GM23338 (cell line): ENCODE measurements at regions not wholly inside any gene's neighbourhood (a gene's known extent, or its start where the extent isn't known, plus 50 kb on each side); places are given as distances from the start of the nearest gene placed in this dataset.

Experiments used
- ATAC-seq: fragments of 200-7000 bp; cut with Tn5 transposase; 3 replicates; pipeline ENCODE4 v1.9.1; 2020
- DNase-seq: peaks from one replicate; pipeline ENCODE4 v3.0.0-alpha.2; 2015; ENCODE audit warnings: low spot score
- H2AFZ ChIP-seq: fragments of 200-600 bp; sonication (generic); 2 replicates; pipeline ENCODE4 v1.8.0; 2016; ENCODE audit warnings: antibody characterized with exemption, mild to moderate bottlenecking, moderate library complexity
- H3F3A ChIP-seq: fragments of 200-600 bp; sonication (generic); replicated peaks from 2 replicates; pipeline ENCODE4 v1.8.0; 2017; ENCODE audit warnings: antibody characterized with exemption, mixed run types, low read depth
- H3K27ac ChIP-seq: fragments of 200-600 bp; sonication (generic); 2 replicates; pipeline ENCODE4 v1.6.1; 2016; ENCODE audit warnings: low read depth
- H3K27me3 ChIP-seq: fragments of 200-600 bp; sonication (generic); 2 replicates; pipeline ENCODE4 v1.8.0; 2016; ENCODE audit warnings: mild to moderate bottlenecking, mixed run types, moderate library complexity; ENCODE audit not compliant: insufficient read depth
- H3K36me3 ChIP-seq: fragments of 200-600 bp; sonication (generic); 2 replicates; pipeline ENCODE4 v1.8.0; 2016; ENCODE audit warnings: mild to moderate bottlenecking; ENCODE audit not compliant: insufficient read depth
- H3K4me1 ChIP-seq: fragments of 200-600 bp; sonication (generic); 2 replicates; pipeline ENCODE4 v1.8.0; 2016; ENCODE audit warnings: mild to moderate bottlenecking, moderate library complexity; ENCODE audit not compliant: insufficient read depth
- H3K4me2 ChIP-seq: fragments of 200-600 bp; sonication (generic); 2 replicates; pipeline ENCODE4 v1.7.1; 2017; ENCODE audit warnings: mixed run types
- H3K4me3 ChIP-seq: fragments of 200-600 bp; sonication (generic); 2 replicates; pipeline ENCODE4 v1.6.1; 2016; ENCODE audit warnings: mixed run types
- H3K79me2 ChIP-seq: fragments of 200-600 bp; sonication (generic); replicated peaks from 2 replicates; pipeline ENCODE4 v1.8.0; 2017; ENCODE audit warnings: mild to moderate bottlenecking; ENCODE audit not compliant: insufficient read depth
- H3K9me2 ChIP-seq: fragments of 200-600 bp; sonication (generic); 2 replicates; pipeline ENCODE4 v1.8.0; 2017; ENCODE audit not compliant: insufficient read depth
- H4K20me1 ChIP-seq: fragments of 200-600 bp; sonication (generic); replicated peaks from 2 replicates; pipeline ENCODE4 v1.8.0; 2017; ENCODE audit warnings: mild to moderate bottlenecking; ENCODE audit not compliant: insufficient read depth
- H3K27ac Mint-ChIP-seq: 2 replicates; pipeline ENCODE4 v1.8.0; 2020; ENCODE audit warnings: inconsistent platforms, mild to moderate bottlenecking, moderate library complexity, mixed read lengths
- H3K27me3 Mint-ChIP-seq: 3 replicates; pipeline ENCODE4 v1.8.0; 2022; ENCODE audit warnings: low read depth, mild to moderate bottlenecking, moderate library complexity, mixed read lengths, inconsistent platforms; ENCODE audit not compliant: insufficient read depth, poor library complexity
- H3K36me3 Mint-ChIP-seq: 3 replicates; pipeline ENCODE4 v1.8.0; 2021; ENCODE audit warnings: low read depth, mild to moderate bottlenecking, inconsistent platforms, moderate library complexity, mixed read lengths
- H3K4me1 Mint-ChIP-seq: 3 replicates; pipeline ENCODE4 v1.8.0; 2020; ENCODE audit warnings: mild to moderate bottlenecking, inconsistent platforms, mixed read lengths
- H3K4me3 Mint-ChIP-seq: 3 replicates; pipeline ENCODE4 v1.8.0; 2021; ENCODE audit warnings: moderate library complexity, mild to moderate bottlenecking, inconsistent platforms, mixed read lengths
- H3K9me3 Mint-ChIP-seq: 3 replicates; pipeline ENCODE4 v1.8.0; 2020; ENCODE audit warnings: moderate library complexity, mild to moderate bottlenecking, inconsistent platforms, mixed read lengths
- CREB1 ChIP-seq: fragments of 250-450 bp; sonication (Bioruptor Pico); IDR thresholded peaks from 2 replicates; pipeline ENCODE4 v1.5.0; 2020; ENCODE audit warnings: low read depth, mild to moderate bottlenecking, moderate library complexity
- ETS1 ChIP-seq: IDR thresholded peaks from 2 replicates; pipeline ENCODE4 v1.6.1; 2016; ENCODE audit warnings: antibody characterized with exemption
- JUNB ChIP-seq: IDR thresholded peaks from one replicate; pipeline ENCODE4 v1.6.1; 2016; ENCODE audit warnings: antibody characterized with exemption; ENCODE audit not compliant: unreplicated experiment
- POLR2AphosphoS5 ChIP-seq: IDR thresholded peaks from 2 replicates; pipeline ENCODE4 v1.6.1; 2016; ENCODE audit warnings: antibody characterized with exemption, low read depth
- STAT1 ChIP-seq: IDR thresholded peaks from one replicate; pipeline ENCODE4 v1.6.1; 2016; ENCODE audit warnings: antibody characterized with exemption; ENCODE audit not compliant: unreplicated experiment
- ZNF114 ChIP-seq: fragments of 250-450 bp; sonication (Bioruptor Pico); IDR thresholded peaks from 2 replicates; pipeline ENCODE4 v1.5.0; 2020; ENCODE audit warnings: mild to moderate bottlenecking, moderate library complexity
- ZNF331 ChIP-seq: fragments of 250-450 bp; sonication (Bioruptor Pico); IDR thresholded peaks from 2 replicates; pipeline ENCODE4 v1.5.0; 2020; ENCODE audit warnings: low read depth, mild to moderate bottlenecking, moderate library complexity
- ZNF462 ChIP-seq: fragments of 250-450 bp; sonication (Bioruptor Pico); IDR thresholded peaks from 2 replicates; pipeline ENCODE4 v1.5.0; 2020; ENCODE audit warnings: mild to moderate bottlenecking, moderate library complexity
- TF ChIP-seq, protein P1 (sequence below), 2 experiments: fragments of 200-600 bp in 1 of 2; sonication (generic) in 1 of 2; conservative IDR thresholded peaks; 2 replicates each; pipeline versions ENCODE4 v1.5.1 to v1.6.1; 2016 to 2017; ENCODE audit warnings: antibody characterized with exemption in 2 of 2, low read depth in 2 of 2, mild to moderate bottlenecking in 2 of 2, moderate library complexity in 1 of 2
- TF ChIP-seq, protein P2 (sequence below): IDR thresholded peaks from one replicate; pipeline ENCODE4 v1.6.1; 2018; ENCODE audit warnings: antibody characterized with exemption; ENCODE audit not compliant: unreplicated experiment

DNA sequence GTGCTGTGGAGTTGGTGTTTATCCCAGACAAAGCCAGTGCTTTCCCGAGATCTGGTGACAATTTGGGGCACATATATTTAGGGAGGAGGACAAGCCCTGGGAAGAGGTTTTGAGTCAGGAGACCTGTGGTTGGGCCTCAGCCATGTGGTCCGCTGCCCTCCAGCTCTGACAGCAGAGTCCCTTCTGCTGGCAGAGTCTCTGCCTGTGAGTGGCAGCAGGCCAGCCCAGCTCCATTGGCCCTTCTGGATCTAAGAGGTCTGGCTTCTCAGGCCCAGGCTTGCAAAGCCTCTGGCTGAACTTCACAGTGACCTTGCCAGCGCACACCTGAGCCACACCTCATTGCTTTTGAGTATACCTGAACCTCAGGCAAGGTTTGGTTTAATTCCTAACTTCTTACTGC, 115.3 kb downstream of the BCL2L11 start (continued):
- TF ChIP-seq ZNF462 (CRISPR knock-in tag) (no peak), POLR2AphosphoS5 (no peak), STAT1 (no peak), ETS1 (no peak)

GRCh38 chr2:111238296-111238695, 117.6 kb downstream of the BCL2L11 start:
- Histone ChIP-seq H3K4me2 (no peak overlapping the region), H3K27me3 (no peaks in the 10 kb centered on the region), H3K4me3 (no peak overlapping the region), H3K79me2 (no peaks in the 10 kb centered on the region), H4K20me1 (no peaks in the 10 kb centered on the region), H3F3A (no peaks in the 10 kb centered on the region), H3K36me3 (no peaks in the 10 kb centered on the region), H2AFZ (no peak overlapping the region), H3K4me1 (no peaks in the 10 kb centered on the region), H3K9me2 (peaks cover 15% of the 10 kb centered on the region), H3K27ac (no peak overlapping the region)
- Mint-ChIP-seq H3K27ac (no peak overlapping the region), H3K27me3 (no peaks in the 10 kb centered on the region), H3K4me3 (no peak overlapping the region), H3K36me3 (no peaks in the 10 kb centered on the region; the same call in 2 of the 3 replicates), H3K4me1 (no peaks in the 10 kb centered on the region), H3K9me3 (peaks cover 4% of the 10 kb centered on the region; the same call in 1 of the 3 replicates)
- no peak for DNase-seq
- no peak for ATAC-seq
- TF ChIP-seq CREB1 (CRISPR knock-in tag) (no peak), ZNF114 (CRISPR knock-in tag) (no peak), ZNF331 (CRISPR knock-in tag) (no peak), ETS1 (no peak), JUNB (no peak), POLR2AphosphoS5 (no peak)
- TF ChIP-seq, protein P1, sequence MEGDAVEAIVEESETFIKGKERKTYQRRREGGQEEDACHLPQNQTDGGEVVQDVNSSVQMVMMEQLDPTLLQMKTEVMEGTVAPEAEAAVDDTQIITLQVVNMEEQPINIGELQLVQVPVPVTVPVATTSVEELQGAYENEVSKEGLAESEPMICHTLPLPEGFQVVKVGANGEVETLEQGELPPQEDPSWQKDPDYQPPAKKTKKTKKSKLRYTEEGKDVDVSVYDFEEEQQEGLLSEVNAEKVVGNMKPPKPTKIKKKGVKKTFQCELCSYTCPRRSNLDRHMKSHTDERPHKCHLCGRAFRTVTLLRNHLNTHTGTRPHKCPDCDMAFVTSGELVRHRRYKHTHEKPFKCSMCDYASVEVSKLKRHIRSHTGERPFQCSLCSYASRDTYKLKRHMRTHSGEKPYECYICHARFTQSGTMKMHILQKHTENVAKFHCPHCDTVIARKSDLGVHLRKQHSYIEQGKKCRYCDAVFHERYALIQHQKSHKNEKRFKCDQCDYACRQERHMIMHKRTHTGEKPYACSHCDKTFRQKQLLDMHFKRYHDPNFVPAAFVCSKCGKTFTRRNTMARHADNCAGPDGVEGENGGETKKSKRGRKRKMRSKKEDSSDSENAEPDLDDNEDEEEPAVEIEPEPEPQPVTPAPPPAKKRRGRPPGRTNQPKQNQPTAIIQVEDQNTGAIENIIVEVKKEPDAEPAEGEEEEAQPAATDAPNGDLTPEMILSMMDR (conservative IDR thresholded peaks at IDR 0.05; ENCODE audit: low read depth in 2 of 2): no peak
- TF ChIP-seq, protein P2, sequence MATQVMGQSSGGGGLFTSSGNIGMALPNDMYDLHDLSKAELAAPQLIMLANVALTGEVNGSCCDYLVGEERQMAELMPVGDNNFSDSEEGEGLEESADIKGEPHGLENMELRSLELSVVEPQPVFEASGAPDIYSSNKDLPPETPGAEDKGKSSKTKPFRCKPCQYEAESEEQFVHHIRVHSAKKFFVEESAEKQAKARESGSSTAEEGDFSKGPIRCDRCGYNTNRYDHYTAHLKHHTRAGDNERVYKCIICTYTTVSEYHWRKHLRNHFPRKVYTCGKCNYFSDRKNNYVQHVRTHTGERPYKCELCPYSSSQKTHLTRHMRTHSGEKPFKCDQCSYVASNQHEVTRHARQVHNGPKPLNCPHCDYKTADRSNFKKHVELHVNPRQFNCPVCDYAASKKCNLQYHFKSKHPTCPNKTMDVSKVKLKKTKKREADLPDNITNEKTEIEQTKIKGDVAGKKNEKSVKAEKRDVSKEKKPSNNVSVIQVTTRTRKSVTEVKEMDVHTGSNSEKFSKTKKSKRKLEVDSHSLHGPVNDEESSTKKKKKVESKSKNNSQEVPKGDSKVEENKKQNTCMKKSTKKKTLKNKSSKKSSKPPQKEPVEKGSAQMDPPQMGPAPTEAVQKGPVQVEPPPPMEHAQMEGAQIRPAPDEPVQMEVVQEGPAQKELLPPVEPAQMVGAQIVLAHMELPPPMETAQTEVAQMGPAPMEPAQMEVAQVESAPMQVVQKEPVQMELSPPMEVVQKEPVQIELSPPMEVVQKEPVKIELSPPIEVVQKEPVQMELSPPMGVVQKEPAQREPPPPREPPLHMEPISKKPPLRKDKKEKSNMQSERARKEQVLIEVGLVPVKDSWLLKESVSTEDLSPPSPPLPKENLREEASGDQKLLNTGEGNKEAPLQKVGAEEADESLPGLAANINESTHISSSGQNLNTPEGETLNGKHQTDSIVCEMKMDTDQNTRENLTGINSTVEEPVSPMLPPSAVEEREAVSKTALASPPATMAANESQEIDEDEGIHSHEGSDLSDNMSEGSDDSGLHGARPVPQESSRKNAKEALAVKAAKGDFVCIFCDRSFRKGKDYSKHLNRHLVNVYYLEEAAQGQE: no peak
